GM18511 (cell line): ENCODE measurements at regions not wholly inside any gene's neighbourhood (a gene's known extent, or its start where the extent isn't known, plus 50 kb on each side); places are given as distances from the start of the nearest gene placed in this dataset.
"Not testable (repeated sequence)": the region's sequence is repeated elsewhere in the genome, so short reads cannot be mapped to it uniquely, and the experiment has no call there.

Experiments
- ATAC-seq: cut with Tn5 transposase; IDR thresholded peaks from one replicate; pipeline ENCODE4 v1.9.1; 2021; ENCODE audit warnings: mild to moderate bottlenecking, moderate library complexity; ENCODE audit not compliant: unreplicated experiment

DNA sequence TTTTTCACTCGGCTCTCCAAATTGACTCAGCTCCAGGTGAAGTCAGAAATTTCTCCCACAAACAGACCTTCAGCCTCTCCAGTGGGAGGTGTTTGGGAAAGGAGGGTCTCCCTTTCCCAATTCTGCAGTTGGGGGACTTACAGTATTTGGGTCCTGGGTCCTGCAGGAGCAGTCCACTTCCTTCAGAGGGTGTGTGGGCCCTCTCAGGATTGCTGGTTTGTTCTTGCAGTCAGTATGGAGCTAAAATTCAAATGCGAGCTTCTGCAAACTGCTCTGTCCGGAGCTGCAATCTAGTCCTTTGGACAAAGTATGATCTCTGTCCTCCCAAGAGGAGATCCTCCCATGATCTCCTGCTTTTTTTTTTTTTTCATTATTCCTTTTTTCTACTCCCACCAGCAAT is 87.9 kb upstream of the MSTN start:
- ATAC-seq: no peak

DNA sequence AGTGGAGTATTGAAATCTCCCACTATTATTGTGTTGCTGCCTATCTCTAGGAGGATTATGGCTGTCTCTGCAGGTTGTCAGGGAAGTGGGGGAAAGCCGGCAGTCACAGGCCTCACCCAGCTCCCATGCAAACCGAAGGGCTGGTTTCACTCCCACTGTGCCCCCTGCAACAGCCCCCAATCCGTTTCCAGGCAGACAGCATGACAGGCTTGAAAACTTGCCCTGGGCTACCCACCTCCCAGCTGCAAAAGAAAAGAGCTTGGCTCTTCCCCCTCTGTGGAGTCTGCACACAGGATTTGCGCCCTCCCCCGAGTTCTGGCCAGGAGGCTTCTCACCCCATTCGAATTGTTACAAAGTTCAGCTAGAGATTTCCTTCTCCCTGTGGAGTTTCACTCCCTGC is 87.4 kb upstream of the MSTN start:
- no peak for ATAC-seq

DNA sequence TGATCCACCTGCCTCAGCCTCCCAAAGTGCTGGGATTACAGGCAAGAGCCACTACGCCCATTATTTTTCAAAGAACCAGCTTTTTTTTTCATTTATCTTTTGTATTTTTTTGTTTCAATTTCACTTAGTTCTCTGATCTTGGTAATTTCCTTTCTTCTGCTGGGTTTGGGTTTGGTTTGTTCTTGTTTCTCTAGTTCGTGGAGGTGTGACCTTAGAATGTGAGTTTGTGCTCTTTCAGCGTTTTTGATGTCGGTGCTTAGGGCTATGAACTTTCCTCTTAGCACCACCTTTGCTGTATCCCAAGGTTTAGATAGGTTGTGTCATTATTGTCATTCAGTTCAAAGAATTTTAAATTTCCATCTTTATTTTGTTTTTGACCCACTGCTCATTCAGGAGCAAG is 86.7 kb upstream of the MSTN start:
- no peak for ATAC-seq

DNA sequence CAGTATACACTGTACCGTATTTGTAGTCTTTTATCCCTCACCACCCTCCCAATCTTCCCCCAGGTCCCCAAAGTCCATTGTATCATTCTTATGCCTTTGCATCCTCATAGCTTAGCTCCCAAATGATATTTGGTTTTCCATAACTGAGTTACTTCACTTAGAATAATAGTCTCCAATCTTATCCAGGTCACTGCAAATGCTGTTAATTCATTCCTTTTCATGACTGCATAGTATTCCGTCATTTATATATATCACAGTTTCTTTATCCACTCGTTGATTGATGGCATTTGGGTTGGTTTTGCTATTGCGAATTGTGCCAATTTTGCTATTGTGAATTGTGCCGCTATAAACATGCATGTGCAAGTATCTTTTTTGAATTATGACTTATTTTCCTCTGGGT is 83.6 kb upstream of the MSTN start:
- not testable (repeated sequence) for ATAC-seq

DNA sequence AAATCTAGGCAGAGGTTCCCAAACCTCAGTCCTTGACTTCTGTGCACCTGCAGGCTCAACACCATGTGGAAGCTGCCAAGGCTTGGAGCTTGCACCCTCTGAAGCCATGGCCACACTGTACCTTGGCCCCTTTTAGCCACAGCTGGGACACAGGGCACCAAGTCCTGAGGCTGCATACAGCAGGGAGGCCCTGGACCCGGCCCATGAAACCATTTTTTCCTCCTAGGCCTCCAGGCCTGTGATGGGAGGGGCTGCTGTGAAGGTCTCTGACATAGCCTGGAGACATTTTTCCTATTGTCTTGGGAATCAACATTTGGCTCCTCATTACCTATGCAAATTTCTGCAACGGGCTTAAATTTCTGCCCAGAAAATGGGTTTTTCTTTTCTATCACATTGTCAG is 77.9 kb upstream of the MSTN start:
- ATAC-seq: not testable (repeated sequence)

DNA sequence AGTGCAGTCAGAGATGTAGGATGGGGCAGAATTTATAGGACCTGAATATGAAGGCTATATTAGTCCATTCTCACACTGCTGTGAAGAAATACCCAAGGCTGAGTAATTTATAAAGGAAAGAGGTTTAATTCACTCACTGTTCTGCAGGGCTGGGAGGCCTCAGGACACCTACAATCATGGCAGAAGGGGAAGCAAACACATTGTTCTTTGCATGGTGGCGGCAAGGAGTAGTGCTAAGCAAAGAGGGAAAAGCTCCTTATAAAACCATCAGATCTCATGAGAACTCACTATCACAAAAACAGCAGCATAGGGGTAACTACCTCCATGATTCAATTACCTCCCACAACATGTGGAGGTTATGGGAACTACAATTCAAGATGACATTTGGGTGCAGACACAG is 76.8 kb upstream of the MSTN start:
- ATAC-seq: no peak

DNA sequence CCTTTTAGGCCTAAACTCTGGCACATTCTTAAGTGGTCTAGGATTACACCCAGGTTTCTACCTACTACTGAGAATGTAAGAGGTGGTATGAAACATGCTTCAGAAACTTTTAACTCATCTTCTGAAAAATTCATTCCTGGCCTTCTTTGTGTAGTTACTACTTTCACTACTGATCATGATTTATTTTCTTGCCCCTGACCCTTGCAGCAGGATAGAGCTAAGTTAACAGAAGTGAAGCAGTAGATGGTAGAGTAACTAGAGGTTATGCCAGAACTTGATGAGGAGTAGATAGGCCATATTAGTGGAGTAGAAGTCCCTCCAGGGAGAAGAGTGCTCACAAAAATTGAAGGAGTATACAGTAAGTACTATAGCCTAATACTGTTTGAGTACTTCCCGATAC is 75.5 kb upstream of the MSTN start:
- ATAC-seq: peak; percentile 64

DNA sequence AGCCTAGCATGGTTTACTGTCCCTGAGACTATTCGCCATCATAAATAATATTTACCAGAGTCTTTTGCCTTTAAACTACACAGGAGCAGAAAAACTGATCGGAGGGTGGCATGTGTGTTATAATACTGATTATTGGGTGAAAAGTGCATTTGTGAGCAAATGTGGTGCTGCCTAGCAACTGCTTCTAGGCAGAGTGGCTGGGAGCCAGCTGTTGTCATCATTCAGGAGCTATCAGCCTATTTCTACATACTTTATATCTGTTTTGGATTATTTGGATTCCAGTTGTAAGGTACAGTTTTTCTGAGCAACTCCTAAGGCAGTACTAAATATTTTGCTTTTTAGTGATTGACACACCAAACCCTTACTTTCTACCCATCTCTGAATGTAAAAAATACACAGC is 75.0 kb upstream of the MSTN start:
- no peak for ATAC-seq

DNA sequence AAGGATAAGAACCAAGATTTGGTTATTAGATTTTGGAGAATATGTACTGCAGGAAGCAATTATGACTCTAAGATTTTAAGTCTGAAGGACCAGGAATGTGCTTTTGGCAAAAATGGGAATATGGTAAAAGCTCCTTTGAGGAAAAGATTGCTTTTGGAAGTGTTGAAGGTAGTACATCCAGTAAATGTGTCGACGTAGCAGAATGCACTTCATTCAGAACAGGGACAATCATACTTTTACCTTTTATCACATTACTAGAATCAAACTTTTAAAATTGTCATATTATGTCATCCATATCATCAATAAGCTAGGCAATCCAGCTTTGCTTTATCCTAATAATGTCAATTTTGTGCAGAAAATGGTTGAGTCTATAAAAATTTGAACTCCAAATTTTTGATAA is 74.3 kb upstream of the MSTN start:
- ATAC-seq: no peak

DNA sequence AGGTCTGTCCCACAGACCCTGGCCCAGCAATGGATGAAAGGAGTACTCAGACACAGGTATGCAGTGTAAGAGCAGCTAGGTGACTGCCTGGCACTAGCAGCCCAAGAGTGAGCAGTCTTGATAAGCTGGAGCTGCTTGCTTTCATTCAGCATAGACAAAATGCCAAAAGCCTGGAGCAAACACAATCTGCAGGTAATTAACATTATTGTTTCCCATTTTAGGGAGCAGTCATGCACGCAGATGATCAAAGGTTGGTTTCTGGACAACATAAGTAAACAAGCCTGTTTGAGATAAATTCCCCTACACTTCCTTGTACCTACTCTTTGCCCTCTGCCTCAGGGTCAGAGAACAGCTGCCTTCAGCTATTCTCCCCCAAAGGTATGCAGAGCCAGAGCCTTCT is 73.7 kb upstream of the MSTN start:
- ATAC-seq: no peak

DNA sequence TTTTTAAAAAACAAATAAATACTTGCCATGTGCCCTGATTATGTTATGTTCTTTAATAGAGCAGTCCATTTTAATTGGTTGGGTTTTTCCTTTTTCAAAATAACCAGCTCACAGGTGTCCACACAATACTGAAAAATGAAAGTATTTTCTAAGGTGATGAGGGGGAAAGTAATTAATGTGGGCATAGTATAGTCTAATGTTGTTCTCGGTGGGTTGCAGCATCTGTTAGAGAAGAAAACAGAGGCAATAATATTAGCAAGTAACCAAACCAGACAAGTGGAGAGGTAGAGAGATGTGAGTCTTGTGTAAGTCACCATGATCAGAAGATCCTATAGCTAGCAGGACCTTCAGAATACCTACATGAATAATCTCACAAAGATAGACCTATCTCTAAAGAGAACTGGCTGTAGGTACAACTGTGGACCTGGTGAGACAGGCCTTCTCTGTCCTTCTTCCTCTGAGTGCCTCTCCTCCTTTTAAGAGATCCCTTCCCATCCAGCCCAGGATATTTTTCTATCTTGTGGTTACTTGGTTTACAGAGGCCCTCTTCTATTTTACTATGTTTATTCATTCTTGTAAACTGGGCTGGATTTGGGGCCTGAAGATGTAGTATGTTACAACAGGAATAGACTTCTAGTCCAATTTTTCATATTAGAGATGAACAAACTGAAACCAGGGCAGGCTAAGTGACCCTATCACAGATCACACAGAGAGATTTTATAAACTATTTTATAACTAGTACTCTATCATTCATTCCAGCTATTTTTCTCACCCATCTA is 67.1 kb upstream of the MSTN start:
- ATAC-seq: no peak

DNA sequence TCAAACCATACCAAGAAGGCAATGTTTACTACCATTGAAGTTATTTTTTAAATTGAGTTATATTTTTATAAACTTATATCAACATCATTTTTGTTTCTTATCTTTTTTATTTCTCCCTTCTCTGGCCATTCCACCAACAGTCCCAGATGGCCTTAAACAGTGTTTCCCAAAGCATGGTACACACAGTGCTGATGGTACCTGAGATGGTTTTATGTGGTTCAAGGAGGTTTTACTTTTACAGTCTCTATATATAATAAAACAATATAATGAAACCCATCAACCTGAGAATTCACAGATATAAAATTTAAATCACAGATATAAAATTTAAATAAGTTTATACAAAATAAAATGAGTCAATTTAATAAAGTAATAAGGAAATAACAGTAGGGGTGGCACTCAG is 65.1 kb upstream of the MSTN start:
- ATAC-seq: no peak

DNA sequence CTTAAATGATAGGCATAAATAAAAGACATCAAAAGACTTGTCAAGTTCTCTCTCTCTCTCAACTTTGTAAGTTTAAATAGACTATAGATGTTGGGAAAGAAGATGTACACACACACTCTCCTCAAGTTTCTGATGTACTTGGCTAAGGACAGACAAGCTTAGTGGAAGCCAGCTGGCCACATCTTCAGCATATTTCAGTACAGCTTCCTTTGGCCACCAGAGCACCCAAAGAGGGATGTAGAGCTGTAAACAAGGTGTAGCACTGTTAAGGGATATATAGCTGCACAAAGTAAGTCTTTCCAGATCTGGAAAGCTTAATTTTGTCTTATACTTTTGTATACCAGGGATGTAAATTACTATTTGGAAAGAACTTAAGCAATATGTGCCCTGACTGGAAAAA is 64.3 kb upstream of the MSTN start:
- no peak for ATAC-seq

DNA sequence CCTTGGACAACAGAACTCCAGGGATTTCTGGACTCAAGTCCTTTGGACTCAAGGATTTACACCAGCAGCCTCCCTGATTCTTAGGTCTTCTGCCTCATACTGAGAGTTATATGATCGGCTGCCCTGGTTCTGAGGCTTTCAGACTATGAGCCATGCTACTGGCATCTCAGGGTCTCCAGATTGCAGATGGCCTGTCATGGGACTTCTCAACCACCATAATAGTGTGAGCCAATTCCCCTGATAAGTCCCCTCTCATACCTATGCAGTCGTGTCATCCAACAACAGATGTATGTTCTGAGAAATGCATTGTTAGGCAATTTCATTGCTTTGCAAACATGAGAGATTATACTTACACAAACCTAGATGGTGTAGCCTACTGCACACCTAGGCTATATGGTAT is 61.4 kb upstream of the MSTN start:
- ATAC-seq: no peak

DNA sequence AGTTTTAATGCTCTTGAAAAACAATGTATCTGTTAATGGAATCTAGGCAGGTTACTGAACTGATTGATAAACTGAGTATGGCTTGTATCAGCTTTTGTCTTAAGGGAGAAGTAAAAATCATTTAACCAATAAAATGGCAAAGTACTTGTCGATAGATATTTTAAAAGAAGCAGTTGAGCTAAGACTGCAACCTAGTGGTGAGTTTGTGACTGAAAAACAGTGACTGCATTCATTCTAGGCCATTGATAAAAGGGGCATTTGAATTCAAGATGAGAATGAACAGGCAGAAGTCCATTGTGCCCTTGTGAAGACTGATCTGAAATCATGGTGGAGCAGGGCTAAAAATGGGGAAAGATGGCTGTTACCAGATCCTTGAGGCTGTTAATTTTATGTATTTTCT is 59.4 kb upstream of the MSTN start:
- peak; percentile 70 for ATAC-seq

DNA sequence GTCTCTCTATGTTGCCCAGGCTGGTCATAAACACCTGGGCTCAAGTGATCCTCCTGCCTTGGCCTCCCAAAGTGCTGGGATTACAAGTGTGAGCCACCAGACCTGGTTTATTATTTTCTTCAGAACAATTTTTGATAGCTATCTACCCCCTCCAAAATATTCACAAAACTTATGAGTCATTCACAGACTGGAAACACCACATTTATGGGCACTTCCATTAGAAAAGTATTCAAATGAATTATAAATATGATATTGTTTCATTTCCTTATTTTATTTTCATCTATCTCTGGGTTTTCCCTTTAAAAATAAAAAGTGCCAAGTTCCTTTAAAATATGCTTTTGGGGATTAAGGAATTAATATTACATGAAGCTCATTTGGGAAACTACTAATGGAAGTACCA is 58.8 kb upstream of the MSTN start:
- ATAC-seq: no peak

DNA sequence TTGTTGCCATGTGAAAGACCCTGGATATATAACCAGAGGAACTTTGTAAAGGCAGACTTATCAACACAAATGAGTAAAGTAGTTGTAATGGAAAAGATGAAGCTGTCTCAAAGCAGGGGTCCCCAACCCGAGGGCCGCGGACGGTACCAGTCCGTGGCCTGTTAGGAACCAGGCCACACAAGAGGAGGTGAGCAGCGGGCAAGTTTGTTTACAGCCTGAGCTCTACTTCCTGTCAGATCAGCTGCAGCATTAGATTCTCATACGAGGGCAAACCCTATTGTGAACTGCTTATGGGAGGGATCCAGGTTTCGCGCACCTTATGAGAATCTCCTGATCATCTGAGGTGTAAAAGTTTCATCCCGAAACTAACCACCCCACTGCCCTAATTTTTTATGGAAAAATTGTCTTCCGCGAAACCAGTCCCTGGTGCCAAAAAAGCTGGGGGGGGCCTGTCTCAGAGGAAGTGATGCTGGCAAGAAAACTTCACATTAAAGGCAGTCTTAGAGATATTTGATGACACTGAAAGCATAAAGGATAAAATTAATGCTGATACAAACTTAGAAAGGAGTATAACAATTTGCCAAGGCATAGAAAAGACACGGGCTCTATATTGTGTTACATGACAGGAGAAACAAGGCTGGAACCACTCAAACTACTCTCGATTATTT is 57.5 kb upstream of the MSTN start:
- no peak for ATAC-seq

DNA sequence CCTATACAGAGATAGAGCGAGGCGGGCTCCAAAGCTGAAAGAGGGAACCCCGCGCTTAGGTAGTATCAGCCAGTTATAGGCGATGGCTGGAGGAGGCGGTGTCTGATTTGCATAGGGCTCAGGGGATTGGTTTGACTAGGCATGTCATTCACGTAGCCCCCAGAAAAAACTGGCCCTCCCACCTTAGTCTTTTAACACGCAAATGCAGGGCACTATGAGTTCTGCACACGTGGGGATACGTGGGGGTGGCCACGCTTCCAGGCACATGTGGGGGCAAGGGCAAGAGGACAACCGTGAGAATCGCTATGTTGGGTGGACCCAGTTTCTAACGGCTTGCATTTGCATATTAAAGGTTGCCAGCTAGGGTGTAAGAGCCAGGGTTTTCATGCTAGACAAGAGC is 56.7 kb upstream of the MSTN start:
- no peak for ATAC-seq

DNA sequence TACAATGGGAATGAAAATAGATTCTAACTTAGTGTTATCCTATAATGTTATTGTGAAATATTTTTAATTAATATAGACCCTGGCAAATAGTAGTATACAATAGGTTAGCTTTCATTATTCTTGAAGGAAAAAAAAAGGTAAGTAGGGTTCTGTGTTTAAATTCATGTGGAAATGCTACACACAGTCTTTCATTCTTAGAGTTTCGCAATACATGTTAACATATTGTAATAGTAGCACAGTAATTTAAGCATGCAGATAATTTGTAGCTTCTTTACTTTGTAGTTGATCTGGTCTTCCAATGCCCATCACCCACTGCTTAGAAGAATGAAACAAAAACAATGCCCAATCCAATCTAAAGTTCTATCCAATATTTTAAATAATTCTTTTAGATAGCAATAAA is 54.8 kb upstream of the MSTN start:
- ATAC-seq: no peak

DNA sequence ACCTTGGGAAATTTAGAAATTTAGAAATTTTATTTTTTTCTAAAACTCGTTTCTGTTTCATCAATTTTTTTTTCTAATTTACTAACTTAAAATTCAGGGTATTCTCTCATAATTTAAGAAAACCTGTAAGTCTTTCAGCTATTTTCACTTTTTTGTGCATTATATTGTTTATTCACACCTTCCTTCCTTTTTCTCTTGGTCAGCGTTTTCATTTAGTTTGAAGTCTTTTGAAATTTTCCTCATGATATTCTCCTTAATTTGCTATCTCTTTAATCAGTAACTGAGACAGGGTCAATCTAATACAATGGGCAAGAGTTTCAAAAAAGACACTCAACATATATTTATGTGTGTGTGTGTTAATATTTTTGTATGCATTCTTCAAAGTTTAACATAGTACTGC is 50.5 kb upstream of the MSTN start:
- ATAC-seq: no peak
